Glutamatergic neuron (in vitro differentiated cells): ENCODE measurements at regions not wholly inside any gene's neighbourhood (a gene's known extent, or its start where the extent isn't known, plus 50 kb on each side); places are given as distances from the start of the nearest gene placed in this dataset.

Source experiments
- DNase-seq: peaks from one replicate; pipeline ENCODE4 v3.0.0; 2022
- H3K27ac Mint-ChIP-seq: one replicate; pipeline ENCODE4 v1.8.0; 2020; ENCODE audit warnings: mild to moderate bottlenecking, mixed read lengths, inconsistent platforms; ENCODE audit not compliant: unreplicated experiment
- H3K27me3 Mint-ChIP-seq: one replicate; pipeline ENCODE4 v1.8.0; 2020; ENCODE audit warnings: mild to moderate bottlenecking, moderate library complexity, mixed read lengths, inconsistent platforms; ENCODE audit not compliant: unreplicated experiment
- H3K36me3 Mint-ChIP-seq: one replicate; pipeline ENCODE4 v1.8.0; 2020; ENCODE audit warnings: mild to moderate bottlenecking, mixed read lengths, inconsistent platforms; ENCODE audit not compliant: unreplicated experiment
- H3K4me1 Mint-ChIP-seq: one replicate; pipeline ENCODE4 v1.8.0; 2020; ENCODE audit warnings: mild to moderate bottlenecking, low read depth, mixed read lengths, inconsistent platforms; ENCODE audit not compliant: unreplicated experiment
- H3K4me3 Mint-ChIP-seq: one replicate; pipeline ENCODE4 v1.8.0; 2020; ENCODE audit warnings: mild to moderate bottlenecking, mixed read lengths, inconsistent platforms; ENCODE audit not compliant: unreplicated experiment
- H3K9me3 Mint-ChIP-seq: one replicate; pipeline ENCODE4 v1.8.0; 2020; ENCODE audit warnings: mild to moderate bottlenecking, moderate library complexity, mixed read lengths, inconsistent platforms; ENCODE audit not compliant: unreplicated experiment
- TF ChIP-seq, protein P1 (sequence below): fragments of 200-600 bp; sonication (generic); IDR thresholded peaks from one replicate; pipeline ENCODE4 v1.5.0; 2021; ENCODE audit not compliant: partially characterized antibody, unreplicated experiment

DNA sequence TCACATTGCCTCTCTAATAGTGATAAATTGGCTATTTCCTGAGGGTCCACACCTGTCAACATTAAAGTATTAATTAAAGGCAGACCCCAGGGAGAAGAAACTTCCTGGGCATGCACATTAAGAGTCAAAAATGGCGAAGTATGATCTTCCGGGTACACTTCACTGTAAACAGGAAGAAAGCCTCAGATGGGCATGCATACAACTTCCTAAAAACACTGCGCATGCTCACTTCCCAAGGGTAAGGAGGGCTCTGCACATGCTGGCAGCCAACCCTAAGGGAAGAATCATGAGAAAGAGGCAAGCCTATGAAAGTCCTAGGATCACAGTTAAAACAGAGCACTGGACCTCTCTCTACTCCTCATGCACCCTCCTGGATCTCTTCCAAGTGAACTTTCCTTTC lies 80.1 kb upstream of the IMMP2L start:
- TF ChIP-seq, protein P1, sequence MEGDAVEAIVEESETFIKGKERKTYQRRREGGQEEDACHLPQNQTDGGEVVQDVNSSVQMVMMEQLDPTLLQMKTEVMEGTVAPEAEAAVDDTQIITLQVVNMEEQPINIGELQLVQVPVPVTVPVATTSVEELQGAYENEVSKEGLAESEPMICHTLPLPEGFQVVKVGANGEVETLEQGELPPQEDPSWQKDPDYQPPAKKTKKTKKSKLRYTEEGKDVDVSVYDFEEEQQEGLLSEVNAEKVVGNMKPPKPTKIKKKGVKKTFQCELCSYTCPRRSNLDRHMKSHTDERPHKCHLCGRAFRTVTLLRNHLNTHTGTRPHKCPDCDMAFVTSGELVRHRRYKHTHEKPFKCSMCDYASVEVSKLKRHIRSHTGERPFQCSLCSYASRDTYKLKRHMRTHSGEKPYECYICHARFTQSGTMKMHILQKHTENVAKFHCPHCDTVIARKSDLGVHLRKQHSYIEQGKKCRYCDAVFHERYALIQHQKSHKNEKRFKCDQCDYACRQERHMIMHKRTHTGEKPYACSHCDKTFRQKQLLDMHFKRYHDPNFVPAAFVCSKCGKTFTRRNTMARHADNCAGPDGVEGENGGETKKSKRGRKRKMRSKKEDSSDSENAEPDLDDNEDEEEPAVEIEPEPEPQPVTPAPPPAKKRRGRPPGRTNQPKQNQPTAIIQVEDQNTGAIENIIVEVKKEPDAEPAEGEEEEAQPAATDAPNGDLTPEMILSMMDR = no peak
- Mint-ChIP-seq H3K36me3 (peaks cover 5% of the 10 kb centered on the region), H3K27me3 (no peaks in the 10 kb centered on the region)

DNA sequence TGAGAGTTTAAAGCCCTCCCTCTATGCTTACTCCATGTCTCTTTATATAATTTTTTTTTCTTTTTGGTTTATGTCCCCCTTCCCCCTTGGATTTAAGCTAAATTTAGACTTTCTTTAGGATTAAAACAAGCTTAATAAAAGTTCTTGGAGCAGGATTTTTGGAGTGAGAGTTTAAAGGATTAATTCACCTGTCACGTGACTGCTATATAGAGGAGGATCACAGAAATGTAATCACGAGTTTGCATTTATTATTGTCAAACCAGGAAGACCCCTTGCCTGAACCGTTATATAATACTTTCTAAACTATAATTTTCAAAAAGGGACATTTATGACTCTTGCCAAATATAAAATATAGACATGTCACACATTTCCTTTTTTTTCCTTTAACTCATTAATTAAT lies 78.1 kb upstream of the IMMP2L start:
- DNase-seq = no peak
- peaks cover 5% of the 10 kb centered on the region for H3K36me3 Mint-ChIP-seq
- H3K27me3 Mint-ChIP-seq = no peaks in the 10 kb centered on the region
- H3K27ac Mint-ChIP-seq = no peak overlapping the region
- no peaks in the 10 kb centered on the region for H3K4me1 Mint-ChIP-seq
- H3K4me3 Mint-ChIP-seq = no peak overlapping the region
- TF ChIP-seq, protein P1 = no peak
- peaks cover 2% of the 10 kb centered on the region for H3K9me3 Mint-ChIP-seq

More for the DNA sequence above, 80.1 kb upstream of the IMMP2L start:
- no peak for DNase-seq
- H3K9me3 Mint-ChIP-seq = no peaks in the 10 kb centered on the region
- no peak overlapping the region for H3K27ac Mint-ChIP-seq
- H3K4me3 Mint-ChIP-seq = no peak overlapping the region
- H3K4me1 Mint-ChIP-seq = no peaks in the 10 kb centered on the region

DNA sequence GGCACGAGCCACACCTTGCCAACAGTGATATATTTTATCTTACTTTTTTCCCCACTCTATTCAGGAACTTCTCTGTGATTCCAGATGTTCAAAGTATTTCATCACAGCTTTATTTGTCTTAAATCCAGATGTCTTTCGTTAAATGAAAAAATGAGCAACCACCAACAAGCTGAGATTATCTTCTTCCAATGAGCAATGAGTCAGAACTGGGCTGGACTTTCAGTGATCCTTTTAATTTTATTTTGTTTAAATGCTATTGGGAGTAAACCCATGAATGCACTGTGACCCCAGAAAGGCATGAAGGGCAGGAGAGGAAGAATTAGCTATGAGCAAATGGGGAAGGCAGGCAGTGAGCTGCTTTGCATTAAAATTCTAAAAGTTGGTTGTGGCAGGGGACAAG lies 77.6 kb upstream of the IMMP2L start:
- no peak overlapping the region for H3K27ac Mint-ChIP-seq
- H3K36me3 Mint-ChIP-seq = no peaks in the 10 kb centered on the region
- no peak for DNase-seq
- H3K4me1 Mint-ChIP-seq = no peaks in the 10 kb centered on the region
- H3K4me3 Mint-ChIP-seq = no peak overlapping the region
- no peaks in the 10 kb centered on the region for H3K27me3 Mint-ChIP-seq
- H3K9me3 Mint-ChIP-seq = peaks cover 2% of the 10 kb centered on the region
- TF ChIP-seq, protein P1 = no peak

DNA sequence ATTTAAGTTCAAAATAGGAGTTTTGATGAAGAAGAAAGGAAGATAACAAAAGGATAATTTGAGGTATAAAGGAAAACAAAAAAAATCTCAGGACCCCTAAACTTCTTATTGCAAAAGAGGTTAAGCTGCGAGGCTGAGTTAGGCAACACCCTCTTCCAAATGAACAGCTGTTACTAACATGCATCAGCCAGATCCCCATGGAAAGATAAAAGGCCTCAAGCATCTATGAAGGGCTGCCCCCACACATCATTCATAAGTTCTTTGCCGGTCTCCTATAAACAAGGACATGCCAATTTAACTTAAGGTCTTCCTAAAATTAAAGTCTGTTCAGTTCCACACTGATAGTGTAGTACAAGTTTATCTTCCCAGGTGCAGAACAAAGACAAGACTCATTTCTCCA lies 75.8 kb upstream of the IMMP2L start:
- Mint-ChIP-seq H3K4me3 (no peak overlapping the region), H3K36me3 (no peaks in the 10 kb centered on the region), H3K9me3 (peaks cover 2% of the 10 kb centered on the region), H3K27me3 (peaks cover 2% of the 10 kb centered on the region), H3K27ac (no peak overlapping the region), H3K4me1 (no peaks in the 10 kb centered on the region)
- TF ChIP-seq, protein P1 = no peak
- DNase-seq = no peak

DNA sequence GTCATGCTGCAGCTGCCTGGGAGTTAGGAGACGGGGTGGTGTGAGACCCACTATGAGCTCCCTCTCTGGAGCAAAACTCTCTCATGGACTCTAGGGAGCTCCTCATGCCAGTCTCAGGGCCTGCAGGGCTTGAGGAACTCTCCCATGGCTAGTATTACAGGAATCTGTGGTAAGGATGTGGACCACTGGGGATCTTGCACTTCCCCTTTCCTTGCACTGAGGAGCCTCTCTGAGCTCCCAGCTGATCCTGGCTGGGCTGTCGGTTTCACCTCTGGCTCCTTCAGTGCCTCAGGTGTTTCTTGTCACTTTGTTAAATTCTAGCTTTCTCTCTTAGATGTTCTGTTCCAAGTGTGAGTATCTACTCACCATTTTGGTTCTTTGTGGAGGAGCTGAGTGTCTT lies 71.6 kb upstream of the IMMP2L start:
- Mint-ChIP-seq H3K27me3 (peaks cover 2% of the 10 kb centered on the region), H3K27ac (no peak overlapping the region), H3K9me3 (peaks cover 10% of the 10 kb centered on the region), H3K4me1 (no peaks in the 10 kb centered on the region), H3K36me3 (no peaks in the 10 kb centered on the region), H3K4me3 (no peak overlapping the region)
- DNase-seq = no peak
- TF ChIP-seq, protein P1 = no peak
